ENCODE measurements at regions not wholly inside any gene's neighbourhood (a gene's known extent, or its start where the extent isn't known, plus 50 kb on each side); places are given as distances from the start of the nearest gene placed in this dataset.
A peak's percentile ranks its signal among the peaks of the same experiment; 100 is the strongest.

DNA sequence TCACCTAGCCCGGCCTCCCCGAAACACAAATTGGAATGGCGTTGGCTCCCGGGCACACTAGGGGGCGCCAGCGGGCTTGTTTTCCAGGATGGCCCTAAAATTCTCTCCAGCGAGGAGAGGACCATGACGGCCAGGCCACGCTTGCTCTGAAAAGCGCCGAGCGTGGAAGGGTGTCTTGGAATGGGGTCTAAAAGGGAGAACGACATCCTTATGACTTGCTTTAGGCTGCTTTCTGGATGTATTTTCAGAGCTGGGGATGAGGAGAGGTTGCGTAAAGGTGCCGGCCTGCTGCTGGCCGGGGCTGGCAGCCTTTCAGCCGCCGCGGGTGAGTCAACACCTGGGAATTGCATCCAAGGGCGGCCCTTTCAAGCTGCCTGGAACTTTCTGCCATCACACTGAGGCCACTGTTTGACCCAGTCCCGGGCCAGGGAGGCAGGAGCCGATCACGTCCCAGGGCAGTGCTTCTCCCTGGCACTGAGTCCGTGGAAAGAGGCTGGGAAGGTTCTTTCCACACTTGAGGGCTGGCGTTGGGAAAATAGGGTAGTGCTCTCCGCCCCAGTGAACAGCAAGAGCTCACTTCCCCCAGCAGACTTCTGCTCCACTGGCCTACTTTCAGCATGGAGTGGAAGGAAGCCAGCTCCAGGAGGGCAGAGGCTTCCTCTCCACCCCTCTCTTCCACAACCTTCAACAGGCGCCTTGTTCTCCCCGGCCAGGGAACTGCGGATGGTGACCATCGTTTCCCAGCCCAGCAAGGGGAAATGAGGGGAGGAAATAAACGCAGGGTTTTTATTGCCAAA is 216.2 kb downstream of the TTC8 start:
- Histone ChIP-seq H2AFZ (ENCODE audit: low read length) (peak overlapping the region; percentile 96), H3K27ac (ENCODE audit: low read depth, low read length) (peak overlapping the region; percentile 88), H3K4me1 (ENCODE audit: insufficient read depth, low read length) (peaks cover 9% of the 10 kb centered on the region), H3K36me3 (ENCODE audit: insufficient read depth, low read length) (no peaks in the 10 kb centered on the region), H3K9me3 (ENCODE audit: low read depth, low read length) (no peaks in the 10 kb centered on the region), H4K20me1 (ENCODE audit: insufficient read depth, low read length) (no peaks in the 10 kb centered on the region), H3K4me3 (ENCODE audit: insufficient read depth, low read length) (peak overlapping the region; percentile 72), H3K79me2 (ENCODE audit: insufficient read depth, low read length) (no peaks in the 10 kb centered on the region), H3K27me3 (ENCODE audit: insufficient read depth, low read length) (peaks cover 11% of the 10 kb centered on the region), H3K4me2 (ENCODE audit: insufficient read depth, low read length) (peak overlapping the region; percentile 89)
- peak; percentile 90 for DNase-seq (ENCODE audit: insufficient read length, low spot score, missing footprints)
- TF ChIP-seq, protein P1, sequence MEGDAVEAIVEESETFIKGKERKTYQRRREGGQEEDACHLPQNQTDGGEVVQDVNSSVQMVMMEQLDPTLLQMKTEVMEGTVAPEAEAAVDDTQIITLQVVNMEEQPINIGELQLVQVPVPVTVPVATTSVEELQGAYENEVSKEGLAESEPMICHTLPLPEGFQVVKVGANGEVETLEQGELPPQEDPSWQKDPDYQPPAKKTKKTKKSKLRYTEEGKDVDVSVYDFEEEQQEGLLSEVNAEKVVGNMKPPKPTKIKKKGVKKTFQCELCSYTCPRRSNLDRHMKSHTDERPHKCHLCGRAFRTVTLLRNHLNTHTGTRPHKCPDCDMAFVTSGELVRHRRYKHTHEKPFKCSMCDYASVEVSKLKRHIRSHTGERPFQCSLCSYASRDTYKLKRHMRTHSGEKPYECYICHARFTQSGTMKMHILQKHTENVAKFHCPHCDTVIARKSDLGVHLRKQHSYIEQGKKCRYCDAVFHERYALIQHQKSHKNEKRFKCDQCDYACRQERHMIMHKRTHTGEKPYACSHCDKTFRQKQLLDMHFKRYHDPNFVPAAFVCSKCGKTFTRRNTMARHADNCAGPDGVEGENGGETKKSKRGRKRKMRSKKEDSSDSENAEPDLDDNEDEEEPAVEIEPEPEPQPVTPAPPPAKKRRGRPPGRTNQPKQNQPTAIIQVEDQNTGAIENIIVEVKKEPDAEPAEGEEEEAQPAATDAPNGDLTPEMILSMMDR (IDR thresholded peaks at IDR 0.05; ENCODE audit: extremely low read depth, low read depth, low read length), result peak; percentile 99

DNA sequence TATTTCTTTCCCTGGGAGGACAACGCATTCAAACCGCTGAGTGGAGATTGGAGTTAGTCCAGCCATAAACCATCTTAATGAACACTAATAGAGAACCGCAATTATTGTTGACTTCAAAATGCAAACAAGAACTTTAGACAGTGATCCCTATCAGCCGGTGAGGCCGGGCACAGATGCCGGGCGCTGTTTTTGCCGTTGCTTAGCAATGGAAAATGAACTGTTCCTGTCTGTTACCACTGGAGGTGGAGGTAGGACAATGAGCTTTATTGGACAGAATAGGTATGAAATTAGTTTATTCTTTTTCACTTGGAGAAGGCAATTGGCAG is 216.8 kb downstream of the TTC8 start:
- H3K4me3 ChIP-seq (ENCODE audit: insufficient read depth, low read length), result peak overlapping the region; percentile 72
- TF ChIP-seq, protein P1 (IDR thresholded peaks at IDR 0.05; ENCODE audit: extremely low read depth, low read depth, low read length), result no peak

DNA sequence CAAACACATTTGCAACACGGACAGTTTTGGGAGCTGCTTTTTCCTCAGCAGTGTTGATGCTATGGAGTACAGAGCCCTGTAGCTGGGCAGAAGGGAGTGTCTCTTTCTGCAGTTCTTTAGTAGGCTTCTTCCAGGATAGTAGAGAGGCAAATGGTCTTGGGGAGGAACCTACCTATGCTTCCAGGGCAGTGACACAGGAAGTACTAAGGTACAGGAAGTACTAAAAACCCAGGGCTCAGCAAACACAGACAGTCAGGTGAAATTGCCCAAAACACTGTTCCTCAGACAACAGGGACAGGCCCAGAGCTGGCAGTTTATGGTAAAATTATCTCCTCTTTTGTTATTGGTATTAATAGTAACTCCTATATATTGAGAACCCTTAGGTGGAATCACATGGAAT is 217.6 kb downstream of the TTC8 start:
- no peaks in the 10 kb centered on the region for H4K20me1 ChIP-seq (ENCODE audit: insufficient read depth, low read length)
- no peak for DNase-seq (ENCODE audit: insufficient read length, low spot score, missing footprints)
- no peak overlapping the region for H2AFZ ChIP-seq (ENCODE audit: low read length)
- no peak overlapping the region for H3K4me3 ChIP-seq (ENCODE audit: insufficient read depth, low read length)
- no peak overlapping the region for H3K27ac ChIP-seq (ENCODE audit: low read depth, low read length)
- H3K79me2 ChIP-seq (ENCODE audit: insufficient read depth, low read length), result no peaks in the 10 kb centered on the region
- TF ChIP-seq, protein P1 (IDR thresholded peaks at IDR 0.05; ENCODE audit: extremely low read depth, low read depth, low read length), result no peak
- H3K9me3 ChIP-seq (ENCODE audit: low read depth, low read length), result no peaks in the 10 kb centered on the region
- H3K36me3 ChIP-seq (ENCODE audit: insufficient read depth, low read length), result no peaks in the 10 kb centered on the region
- peaks cover 4% of the 10 kb centered on the region for H3K27me3 ChIP-seq (ENCODE audit: insufficient read depth, low read length)
- H3K4me2 ChIP-seq (ENCODE audit: insufficient read depth, low read length), result no peak overlapping the region
- peaks cover 9% of the 10 kb centered on the region for H3K4me1 ChIP-seq (ENCODE audit: insufficient read depth, low read length)

More for the DNA sequence above, 216.8 kb downstream of the TTC8 start:
- Histone ChIP-seq H3K27me3 (ENCODE audit: insufficient read depth, low read length) (peaks cover 10% of the 10 kb centered on the region), H3K27ac (ENCODE audit: low read depth, low read length) (peak overlapping the region; percentile 88), H4K20me1 (ENCODE audit: insufficient read depth, low read length) (no peaks in the 10 kb centered on the region), H3K79me2 (ENCODE audit: insufficient read depth, low read length) (no peaks in the 10 kb centered on the region), H3K4me1 (ENCODE audit: insufficient read depth, low read length) (peaks cover 9% of the 10 kb centered on the region), H3K9me3 (ENCODE audit: low read depth, low read length) (no peaks in the 10 kb centered on the region), H3K36me3 (ENCODE audit: insufficient read depth, low read length) (no peaks in the 10 kb centered on the region), H3K4me2 (ENCODE audit: insufficient read depth, low read length) (peak overlapping the region; percentile 89), H2AFZ (ENCODE audit: low read length) (peak overlapping the region; percentile 96)
- DNase-seq (ENCODE audit: insufficient read length, low spot score, missing footprints), result no peak

DNA sequence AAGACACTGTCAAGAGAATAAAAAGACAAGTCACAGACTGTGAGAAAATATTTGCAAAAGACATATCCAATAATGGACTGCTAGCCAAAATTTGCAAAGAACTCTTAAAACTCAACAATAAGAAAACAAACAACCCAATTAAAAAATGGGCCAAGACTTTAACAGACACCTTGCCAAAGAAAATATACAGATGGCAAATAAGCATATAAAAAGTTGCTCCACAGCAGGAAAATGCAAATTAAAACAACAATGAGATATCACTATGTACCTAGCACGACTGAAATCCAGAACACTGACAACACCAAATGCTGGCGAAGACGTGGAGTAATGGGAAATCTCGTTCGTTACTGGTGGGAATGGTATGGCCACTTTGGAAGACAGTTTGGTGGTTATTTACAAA is 228.9 kb downstream of the TTC8 start:
- no peaks in the 10 kb centered on the region for H3K4me1 ChIP-seq (ENCODE audit: insufficient read depth, low read length)
- H3K4me2 ChIP-seq (ENCODE audit: insufficient read depth, low read length), result no peak overlapping the region
- H3K27me3 ChIP-seq (ENCODE audit: insufficient read depth, low read length), result no peaks in the 10 kb centered on the region
- H3K9me3 ChIP-seq (ENCODE audit: low read depth, low read length), result no peaks in the 10 kb centered on the region
- DNase-seq (ENCODE audit: insufficient read length, low spot score, missing footprints), result no peak
- TF ChIP-seq, protein P1 (IDR thresholded peaks at IDR 0.05; ENCODE audit: extremely low read depth, low read depth, low read length), result no peak
- H3K4me3 ChIP-seq (ENCODE audit: insufficient read depth, low read length), result no peak overlapping the region
- no peaks in the 10 kb centered on the region for H3K79me2 ChIP-seq (ENCODE audit: insufficient read depth, low read length)
- no peaks in the 10 kb centered on the region for H4K20me1 ChIP-seq (ENCODE audit: insufficient read depth, low read length)
- H2AFZ ChIP-seq (ENCODE audit: low read length), result no peak overlapping the region
- no peaks in the 10 kb centered on the region for H3K36me3 ChIP-seq (ENCODE audit: insufficient read depth, low read length)
- no peak overlapping the region for H3K27ac ChIP-seq (ENCODE audit: low read depth, low read length)
